ENCODE measurements at regions not wholly inside any gene's neighbourhood (a gene's known extent, or its start where the extent isn't known, plus 50 kb on each side); places are given as distances from the start of the nearest gene placed in this dataset.

DNA sequence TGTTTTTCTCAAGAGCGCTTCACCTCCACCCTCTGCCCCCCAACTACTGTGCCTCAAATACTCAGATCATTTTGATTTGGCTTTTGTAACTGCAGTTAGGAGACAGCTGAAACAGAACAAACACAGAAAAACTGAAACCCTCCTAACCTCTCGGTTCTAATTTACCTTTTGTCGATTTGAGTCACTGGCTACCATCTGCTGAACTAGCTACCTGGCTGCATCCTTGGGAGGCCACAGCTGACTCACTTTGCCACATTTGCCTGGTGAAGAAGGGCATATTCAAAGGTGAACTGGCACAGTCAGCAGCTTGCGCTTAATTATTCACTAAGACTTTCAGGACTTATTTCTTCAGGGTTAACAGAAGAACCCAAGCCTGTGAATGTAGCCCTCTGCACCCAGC is 117.7 kb downstream of the FOXB1 start:
- ATAC-seq (no peak), FAIRE-seq (no peak), DNase-seq (ENCODE audit: extremely low read depth in 1 of 4, low spot score in 3 of 4) (no peak)
- Histone ChIP-seq H2AFZ (ENCODE audit: low read depth, low read length) (no peak overlapping the region), H3K4me2 (ENCODE audit: insufficient read depth, low read length) (no peak overlapping the region), H4K20me1 (replicated peaks; ENCODE audit: control insufficient read depth, insufficient read depth, low read length) (no peaks in the 10 kb centered on the region), H3K9me3 (replicated peaks; ENCODE audit: control insufficient read depth, insufficient read depth, low read depth, low read length) (no peaks in the 10 kb centered on the region), H3K4me3 (no peak overlapping the region), H3K4me1 (replicated peaks in 1 of 2; ENCODE audit: control insufficient read depth in 2 of 2, insufficient read depth in 2 of 2, low read length in 2 of 2) (no peaks in the 10 kb centered on the region), H3K9me1 (ENCODE audit: control insufficient read depth, insufficient read depth, low read length) (no peaks in the 10 kb centered on the region), H3K36me3 (ENCODE audit: control insufficient read depth, insufficient read depth, low read length) (no peaks in the 10 kb centered on the region), H3K27me3 (ENCODE audit: control insufficient read depth in 2 of 2, insufficient read depth in 2 of 2, low read length in 2 of 2) (no peaks in the 10 kb centered on the region; a peak in 2 of 5 replicates), H3K27ac (ENCODE audit: extremely low read depth, low read depth, low read length) (no peak overlapping the region), H3K79me2 (ENCODE audit: control insufficient read depth, insufficient read depth, low read length) (no peaks in the 10 kb centered on the region), H3K9ac (ENCODE audit: insufficient read depth in 1 of 2, low read depth in 2 of 2, low read length in 2 of 2) (no peak overlapping the region)
- WGBS (ENCODE audit: insufficient coverage, low coverage, missing lambda C conversion rate), result 0% methylated on average over 4 of the region's 4 CpGs
- in situ Hi-C loops (cut with MboI), result no loop called here
- TF ChIP-seq C11orf30 (IDR thresholded peaks at IDR 0.05; ENCODE audit: low read depth) (no peak), XRCC4 (IDR thresholded peaks at IDR 0.05; ENCODE audit: extremely low read depth, insufficient read depth, insufficient read length) (no peak), HMG20A (CRISPR knock-in tag; conservative IDR thresholded peaks at IDR 0.05) (no peak), HMG20B (CRISPR knock-in tag; IDR thresholded peaks at IDR 0.05) (no peak), ZNF217 (CRISPR knock-in tag; IDR thresholded peaks at IDR 0.05) (no peak)
- TF ChIP-seq, protein P1, sequence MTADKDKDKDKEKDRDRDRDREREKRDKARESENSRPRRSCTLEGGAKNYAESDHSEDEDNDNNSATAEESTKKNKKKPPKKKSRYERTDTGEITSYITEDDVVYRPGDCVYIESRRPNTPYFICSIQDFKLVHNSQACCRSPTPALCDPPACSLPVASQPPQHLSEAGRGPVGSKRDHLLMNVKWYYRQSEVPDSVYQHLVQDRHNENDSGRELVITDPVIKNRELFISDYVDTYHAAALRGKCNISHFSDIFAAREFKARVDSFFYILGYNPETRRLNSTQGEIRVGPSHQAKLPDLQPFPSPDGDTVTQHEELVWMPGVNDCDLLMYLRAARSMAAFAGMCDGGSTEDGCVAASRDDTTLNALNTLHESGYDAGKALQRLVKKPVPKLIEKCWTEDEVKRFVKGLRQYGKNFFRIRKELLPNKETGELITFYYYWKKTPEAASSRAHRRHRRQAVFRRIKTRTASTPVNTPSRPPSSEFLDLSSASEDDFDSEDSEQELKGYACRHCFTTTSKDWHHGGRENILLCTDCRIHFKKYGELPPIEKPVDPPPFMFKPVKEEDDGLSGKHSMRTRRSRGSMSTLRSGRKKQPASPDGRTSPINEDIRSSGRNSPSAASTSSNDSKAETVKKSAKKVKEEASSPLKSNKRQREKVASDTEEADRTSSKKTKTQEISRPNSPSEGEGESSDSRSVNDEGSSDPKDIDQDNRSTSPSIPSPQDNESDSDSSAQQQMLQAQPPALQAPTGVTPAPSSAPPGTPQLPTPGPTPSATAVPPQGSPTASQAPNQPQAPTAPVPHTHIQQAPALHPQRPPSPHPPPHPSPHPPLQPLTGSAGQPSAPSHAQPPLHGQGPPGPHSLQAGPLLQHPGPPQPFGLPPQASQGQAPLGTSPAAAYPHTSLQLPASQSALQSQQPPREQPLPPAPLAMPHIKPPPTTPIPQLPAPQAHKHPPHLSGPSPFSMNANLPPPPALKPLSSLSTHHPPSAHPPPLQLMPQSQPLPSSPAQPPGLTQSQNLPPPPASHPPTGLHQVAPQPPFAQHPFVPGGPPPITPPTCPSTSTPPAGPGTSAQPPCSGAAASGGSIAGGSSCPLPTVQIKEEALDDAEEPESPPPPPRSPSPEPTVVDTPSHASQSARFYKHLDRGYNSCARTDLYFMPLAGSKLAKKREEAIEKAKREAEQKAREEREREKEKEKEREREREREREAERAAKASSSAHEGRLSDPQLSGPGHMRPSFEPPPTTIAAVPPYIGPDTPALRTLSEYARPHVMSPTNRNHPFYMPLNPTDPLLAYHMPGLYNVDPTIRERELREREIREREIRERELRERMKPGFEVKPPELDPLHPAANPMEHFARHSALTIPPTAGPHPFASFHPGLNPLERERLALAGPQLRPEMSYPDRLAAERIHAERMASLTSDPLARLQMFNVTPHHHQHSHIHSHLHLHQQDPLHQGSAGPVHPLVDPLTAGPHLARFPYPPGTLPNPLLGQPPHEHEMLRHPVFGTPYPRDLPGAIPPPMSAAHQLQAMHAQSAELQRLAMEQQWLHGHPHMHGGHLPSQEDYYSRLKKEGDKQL (CRISPR knock-in tag; IDR thresholded peaks at IDR 0.05; ENCODE audit: borderline replicate concordance), result no peak
- TF ChIP-seq, protein P2, sequence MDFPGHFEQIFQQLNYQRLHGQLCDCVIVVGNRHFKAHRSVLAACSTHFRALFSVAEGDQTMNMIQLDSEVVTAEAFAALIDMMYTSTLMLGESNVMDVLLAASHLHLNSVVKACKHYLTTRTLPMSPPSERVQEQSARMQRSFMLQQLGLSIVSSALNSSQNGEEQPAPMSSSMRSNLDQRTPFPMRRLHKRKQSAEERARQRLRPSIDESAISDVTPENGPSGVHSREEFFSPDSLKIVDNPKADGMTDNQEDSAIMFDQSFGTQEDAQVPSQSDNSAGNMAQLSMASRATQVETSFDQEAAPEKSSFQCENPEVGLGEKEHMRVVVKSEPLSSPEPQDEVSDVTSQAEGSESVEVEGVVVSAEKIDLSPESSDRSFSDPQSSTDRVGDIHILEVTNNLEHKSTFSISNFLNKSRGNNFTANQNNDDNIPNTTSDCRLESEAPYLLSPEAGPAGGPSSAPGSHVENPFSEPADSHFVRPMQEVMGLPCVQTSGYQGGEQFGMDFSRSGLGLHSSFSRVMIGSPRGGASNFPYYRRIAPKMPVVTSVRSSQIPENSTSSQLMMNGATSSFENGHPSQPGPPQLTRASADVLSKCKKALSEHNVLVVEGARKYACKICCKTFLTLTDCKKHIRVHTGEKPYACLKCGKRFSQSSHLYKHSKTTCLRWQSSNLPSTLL (IDR thresholded peaks at IDR 0.05), result no peak
- TF ChIP-seq, protein P3, sequence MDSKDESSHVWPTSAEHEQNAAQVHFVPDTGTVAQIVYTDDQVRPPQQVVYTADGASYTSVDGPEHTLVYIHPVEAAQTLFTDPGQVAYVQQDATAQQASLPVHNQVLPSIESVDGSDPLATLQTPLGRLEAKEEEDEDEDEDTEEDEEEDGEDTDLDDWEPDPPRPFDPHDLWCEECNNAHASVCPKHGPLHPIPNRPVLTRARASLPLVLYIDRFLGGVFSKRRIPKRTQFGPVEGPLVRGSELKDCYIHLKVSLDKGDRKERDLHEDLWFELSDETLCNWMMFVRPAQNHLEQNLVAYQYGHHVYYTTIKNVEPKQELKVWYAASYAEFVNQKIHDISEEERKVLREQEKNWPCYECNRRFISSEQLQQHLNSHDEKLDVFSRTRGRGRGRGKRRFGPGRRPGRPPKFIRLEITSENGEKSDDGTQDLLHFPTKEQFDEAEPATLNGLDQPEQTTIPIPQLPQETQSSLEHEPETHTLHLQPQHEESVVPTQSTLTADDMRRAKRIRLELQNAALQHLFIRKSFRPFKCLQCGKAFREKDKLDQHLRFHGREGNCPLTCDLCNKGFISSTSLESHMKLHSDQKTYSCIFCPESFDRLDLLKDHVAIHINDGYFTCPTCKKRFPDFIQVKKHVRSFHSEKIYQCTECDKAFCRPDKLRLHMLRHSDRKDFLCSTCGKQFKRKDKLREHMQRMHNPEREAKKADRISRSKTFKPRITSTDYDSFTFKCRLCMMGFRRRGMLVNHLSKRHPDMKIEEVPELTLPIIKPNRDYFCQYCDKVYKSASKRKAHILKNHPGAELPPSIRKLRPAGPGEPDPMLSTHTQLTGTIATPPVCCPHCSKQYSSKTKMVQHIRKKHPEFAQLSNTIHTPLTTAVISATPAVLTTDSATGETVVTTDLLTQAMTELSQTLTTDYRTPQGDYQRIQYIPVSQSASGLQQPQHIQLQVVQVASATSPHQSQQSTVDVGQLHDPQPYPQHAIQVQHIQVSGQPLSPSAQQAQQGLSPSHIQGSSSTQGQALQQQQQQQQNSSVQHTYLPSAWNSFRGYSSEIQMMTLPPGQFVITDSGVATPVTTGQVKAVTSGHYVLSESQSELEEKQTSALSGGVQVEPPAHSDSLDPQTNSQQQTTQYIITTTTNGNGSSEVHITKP (IDR thresholded peaks at IDR 0.05; ENCODE audit: partially characterized antibody), result no peak
- TF ChIP-seq, protein P4, sequence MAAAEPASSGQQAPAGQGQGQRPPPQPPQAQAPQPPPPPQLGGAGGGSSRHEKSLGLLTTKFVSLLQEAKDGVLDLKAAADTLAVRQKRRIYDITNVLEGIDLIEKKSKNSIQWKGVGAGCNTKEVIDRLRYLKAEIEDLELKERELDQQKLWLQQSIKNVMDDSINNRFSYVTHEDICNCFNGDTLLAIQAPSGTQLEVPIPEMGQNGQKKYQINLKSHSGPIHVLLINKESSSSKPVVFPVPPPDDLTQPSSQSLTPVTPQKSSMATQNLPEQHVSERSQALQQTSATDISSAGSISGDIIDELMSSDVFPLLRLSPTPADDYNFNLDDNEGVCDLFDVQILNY (CRISPR knock-in tag; IDR thresholded peaks at IDR 0.05), result no peak
- ChIA-PET POLR2A (no interaction called here), CTCF (ENCODE audit: low intra/inter-chr PET ratio) (no interaction called here)
- intact Hi-C loops (cut with micrococcal nuclease), result no loop called here
- no TSS peak for BruUV-seq (replicated peaks)

Measured in K562 (cell line).